K562 (cell line): ENCODE measurements at regions not wholly inside any gene's neighbourhood (a gene's known extent, or its start where the extent isn't known, plus 50 kb on each side); places are given as distances from the start of the nearest gene placed in this dataset.
A peak's percentile ranks its signal among the peaks of the same experiment; 100 is the strongest.

ENCODE experiments used
- BCL6 ChIP-seq: fragments of 250-450 bp; sonication (Bioruptor Pico); IDR thresholded peaks from 2 replicates; pipeline ENCODE4 v1.4.0; 2020
- CHD2 ChIP-seq: IDR thresholded peaks from 2 replicates; pipeline ENCODE4 v1.6.1; 2011; ENCODE audit warnings: low read depth, low read length
- CTBP1 ChIP-seq: fragments of 450-650 bp; IDR thresholded peaks from 2 replicates; pipeline ENCODE4 v1.6.1; 2016; ENCODE audit warnings: borderline replicate concordance
- DPF2 ChIP-seq: fragments of 450-650 bp; IDR thresholded peaks from 2 replicates; pipeline ENCODE4 v1.6.1; 2016
- MTA1 ChIP-seq: fragments of 450-650 bp; IDR thresholded peaks from 2 replicates; pipeline ENCODE4 v1.6.1; 2017; ENCODE audit warnings: borderline replicate concordance
- NCOA2 ChIP-seq, 2 experiments: fragments of 450-650 bp; IDR thresholded peaks; 2 replicates each; pipeline ENCODE4 v1.6.1; 2018; ENCODE audit warnings: mild to moderate bottlenecking in 2 of 2, moderate library complexity in 1 of 2; ENCODE audit not compliant: partially characterized antibody in 2 of 2
- NR2C2 ChIP-seq, 2 experiments: fragments of 200-800 bp in 1 of 2; sonication (Bioruptor generic) in 1 of 2; sonication (generic) in 1 of 2; formaldehyde crosslinking in 1 of 2; IDR thresholded peaks; 2 replicates each; pipeline versions ENCODE4 v1.6.1 to v1.8.0; 2016 to 2022; ENCODE audit warnings: mild to moderate bottlenecking in 1 of 2, missing compliant biosample characterization in 1 of 2, missing genetic modification characterization in 1 of 2, missing genetic modification reagents in 1 of 2
- PML ChIP-seq: IDR thresholded peaks from 2 replicates; pipeline ENCODE4 v1.6.1; 2012; ENCODE audit warnings: low read length, inconsistent platforms
- RBFOX2 ChIP-seq: fragments of 200-400 bp; formaldehyde crosslinking; IDR thresholded peaks from 2 replicates; pipeline ENCODE4 v1.6.1; 2017; ENCODE audit warnings: low read depth, mild to moderate bottlenecking, low read length, moderate library complexity
- RERE ChIP-seq: sonication (generic); formaldehyde crosslinking; IDR thresholded peaks from 2 replicates; pipeline ENCODE4 v1.8.0; 2023; ENCODE audit warnings: missing genetic modification reagents, mild to moderate bottlenecking, borderline replicate concordance
- RNF2 ChIP-seq: sonication (generic); IDR thresholded peaks from 2 replicates; pipeline ENCODE4 v1.6.1; 2016
- SMAD4 ChIP-seq: fragments of 250-450 bp; sonication (Bioruptor Pico); conservative IDR thresholded peaks from 2 replicates; pipeline ENCODE4 v1.8.0; 2021; ENCODE audit warnings: inconsistent platforms, mild to moderate bottlenecking, moderate library complexity
- SOX6 ChIP-seq: fragments of 450-650 bp; IDR thresholded peaks from 2 replicates; pipeline ENCODE4 v1.6.1; 2014; ENCODE audit warnings: mild to moderate bottlenecking
- TRIM24 ChIP-seq, 2 experiments: fragments of 450-650 bp; IDR thresholded peaks; 2 replicates each; pipeline ENCODE4 v1.6.1; 2016
- ZBTB8A ChIP-seq: fragments of 450-650 bp; IDR thresholded peaks from 2 replicates; pipeline ENCODE4 v1.6.1; 2018; ENCODE audit warnings: mild to moderate bottlenecking, moderate library complexity; ENCODE audit not compliant: partially characterized antibody
- ZNF143 ChIP-seq: sonication (generic); formaldehyde crosslinking; IDR thresholded peaks from 2 replicates; pipeline ENCODE4 v1.9.0; 2022; ENCODE audit warnings: mild to moderate bottlenecking, missing genetic modification reagents
- ZNF311 ChIP-seq: fragments of 250-450 bp; sonication (Bioruptor Pico); IDR thresholded peaks from 2 replicates; pipeline ENCODE4 v1.4.0; 2020; ENCODE audit warnings: mild to moderate bottlenecking, moderate library complexity
- ZNF75A ChIP-seq: fragments of 450-650 bp; formaldehyde crosslinking; IDR thresholded peaks from 2 replicates; pipeline ENCODE4 v1.4.0; 2020; ENCODE audit warnings: mild to moderate bottlenecking
- TF ChIP-seq, protein P1 (sequence below): fragments of 250-450 bp; sonication (Bioruptor Pico); IDR thresholded peaks from 2 replicates; pipeline ENCODE4 v1.5.0; 2021; ENCODE audit warnings: mild to moderate bottlenecking, borderline replicate concordance
- TF ChIP-seq, protein P2 (sequence below), 2 experiments: fragments of 250-450 bp in 1 of 2; fragments of 450-650 bp in 1 of 2; sonication (Bioruptor Pico) in 1 of 2; IDR thresholded peaks; 2 replicates each; pipeline versions ENCODE4 v1.6.1 to v1.8.0; 2016 to 2021; ENCODE audit warnings: mild to moderate bottlenecking in 2 of 2, moderate library complexity in 2 of 2, missing compliant biosample characterization in 1 of 2, missing genetic modification characterization in 1 of 2
- TF ChIP-seq, protein P3 (sequence below): fragments of 450-650 bp; IDR thresholded peaks from 2 replicates; pipeline ENCODE4 v1.6.1; 2016; ENCODE audit warnings: missing biosample characterization, missing genetic modification characterization

DNA sequence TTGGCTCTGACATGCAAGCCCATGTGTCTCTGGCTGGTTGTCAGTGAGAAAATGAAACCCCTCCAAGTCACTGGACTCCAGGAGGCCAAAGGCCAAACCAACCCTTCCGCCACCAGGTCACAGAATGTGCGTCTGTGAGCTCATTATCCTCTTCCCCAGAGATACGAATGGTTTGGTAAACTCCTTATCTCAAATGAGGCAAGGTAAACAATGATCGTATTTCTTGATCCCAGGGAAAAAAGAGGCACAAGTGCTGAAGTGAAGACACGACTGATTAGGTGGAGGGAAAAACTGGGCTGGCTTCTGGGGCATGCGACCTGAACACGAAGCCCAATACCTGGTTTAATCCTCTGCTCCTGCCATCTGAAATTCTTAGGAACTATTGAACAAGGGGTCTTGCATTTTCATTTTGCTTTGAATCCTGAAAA, 70.6 kb upstream of the ARID5B start (continued):
- TF ChIP-seq RERE (CRISPR knock-in tag) (no peak), BCL6 (CRISPR knock-in tag) (peak; percentile 49; the same call in 1 of the 2 replicates), RNF2 (peak; percentile 82), ZNF311 (CRISPR knock-in tag) (peak; percentile 75), ZNF143 (CRISPR knock-in tag) (no peak), MTA1 (peak; percentile 75; the same call in 1 of the 2 replicates), PML (peak; percentile 63; the same call in 1 of the 2 replicates), ZNF75A (no peak), ZBTB8A (no peak), TRIM24 (IDR thresholded peaks at IDR 0.05) (peak; percentile 55 to 83), RBFOX2 (no peak), DPF2 (peak; percentile 88), NCOA2 (IDR thresholded peaks at IDR 0.05; ENCODE audit: partially characterized antibody in 2 of 2) (no peak), SOX6 (peak; percentile 93), CHD2 (0 out of 2 replicates have a peak, but pooled peaks have one; percentile 1), NR2C2 (CRISPR knock-in tag; IDR thresholded peaks at IDR 0.05) (peak; percentile 32; the same call in 1 of the 2 replicates), NR2C2 (tag; IDR thresholded peaks at IDR 0.05) (peak; percentile 91), SMAD4 (CRISPR knock-in tag) (peak; percentile 84), CTBP1 (peak; percentile 63; the same call in 1 of the 2 replicates)
- TF ChIP-seq, protein P1, sequence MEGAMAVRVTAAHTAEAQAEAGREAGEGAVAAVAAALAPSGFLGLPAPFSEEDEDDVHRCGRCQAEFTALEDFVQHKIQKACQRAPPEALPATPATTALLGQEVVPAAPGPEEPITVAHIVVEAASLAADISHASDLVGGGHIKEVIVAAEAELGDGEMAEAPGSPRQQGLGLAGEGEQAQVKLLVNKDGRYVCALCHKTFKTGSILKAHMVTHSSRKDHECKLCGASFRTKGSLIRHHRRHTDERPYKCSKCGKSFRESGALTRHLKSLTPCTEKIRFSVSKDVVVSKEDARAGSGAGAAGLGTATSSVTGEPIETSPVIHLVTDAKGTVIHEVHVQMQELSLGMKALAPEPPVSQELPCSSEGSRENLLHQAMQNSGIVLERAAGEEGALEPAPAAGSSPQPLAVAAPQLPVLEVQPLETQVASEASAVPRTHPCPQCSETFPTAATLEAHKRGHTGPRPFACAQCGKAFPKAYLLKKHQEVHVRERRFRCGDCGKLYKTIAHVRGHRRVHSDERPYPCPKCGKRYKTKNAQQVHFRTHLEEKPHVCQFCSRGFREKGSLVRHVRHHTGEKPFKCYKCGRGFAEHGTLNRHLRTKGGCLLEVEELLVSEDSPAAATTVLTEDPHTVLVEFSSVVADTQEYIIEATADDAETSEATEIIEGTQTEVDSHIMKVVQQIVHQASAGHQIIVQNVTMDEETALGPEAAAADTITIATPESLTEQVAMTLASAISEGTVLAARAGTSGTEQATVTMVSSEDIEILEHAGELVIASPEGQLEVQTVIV (CRISPR knock-in tag) = no peak
- TF ChIP-seq, protein P2, sequence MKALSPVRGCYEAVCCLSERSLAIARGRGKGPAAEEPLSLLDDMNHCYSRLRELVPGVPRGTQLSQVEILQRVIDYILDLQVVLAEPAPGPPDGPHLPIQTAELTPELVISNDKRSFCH (CRISPR knock-in tag; IDR thresholded peaks at IDR 0.05) = no peak
- TF ChIP-seq, protein P2 (tag; IDR thresholded peaks at IDR 0.05) = no peak; the same call in 1 of the 2 replicates
- TF ChIP-seq, protein P3, sequence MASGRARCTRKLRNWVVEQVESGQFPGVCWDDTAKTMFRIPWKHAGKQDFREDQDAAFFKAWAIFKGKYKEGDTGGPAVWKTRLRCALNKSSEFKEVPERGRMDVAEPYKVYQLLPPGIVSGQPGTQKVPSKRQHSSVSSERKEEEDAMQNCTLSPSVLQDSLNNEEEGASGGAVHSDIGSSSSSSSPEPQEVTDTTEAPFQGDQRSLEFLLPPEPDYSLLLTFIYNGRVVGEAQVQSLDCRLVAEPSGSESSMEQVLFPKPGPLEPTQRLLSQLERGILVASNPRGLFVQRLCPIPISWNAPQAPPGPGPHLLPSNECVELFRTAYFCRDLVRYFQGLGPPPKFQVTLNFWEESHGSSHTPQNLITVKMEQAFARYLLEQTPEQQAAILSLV = no peak
